OCI-LY1 (cell line): ENCODE measurements at regions not wholly inside any gene's neighbourhood (a gene's known extent, or its start where the extent isn't known, plus 50 kb on each side); places are given as distances from the start of the nearest gene placed in this dataset.

Experiments used
- H2AFZ ChIP-seq: fragments of 200-600 bp; sonication (generic), shearing (Covaris generic); 2 replicates; pipeline ENCODE4 v1.6.0; 2014; ENCODE audit warnings: antibody characterized with exemption, mild to moderate bottlenecking, low read length
- H3F3A ChIP-seq: fragments of 200-600 bp; sonication (generic), shearing (Covaris generic); 2 replicates; pipeline ENCODE4 v1.6.0; 2014; ENCODE audit warnings: mild to moderate bottlenecking, antibody characterized with exemption, low read length, moderate library complexity; ENCODE audit not compliant: insufficient read depth
- H3K27ac ChIP-seq: fragments of 200-600 bp; sonication (generic); 2 replicates; pipeline ENCODE4 v1.5.1; 2014; ENCODE audit warnings: low read length, mixed run types, mild to moderate bottlenecking, low read depth; ENCODE audit not compliant: poor library complexity, severe bottlenecking
- H3K27me3 ChIP-seq: fragments of 200-600 bp; sonication (generic); 2 replicates; pipeline ENCODE4 v1.6.0; 2014; ENCODE audit warnings: antibody characterized with exemption, mild to moderate bottlenecking, low read length, moderate library complexity; ENCODE audit not compliant: insufficient read depth
- H3K36me3 ChIP-seq: fragments of 200-600 bp; sonication (generic); 2 replicates; pipeline ENCODE4 v1.6.1; 2014; ENCODE audit warnings: mild to moderate bottlenecking, antibody characterized with exemption, low read length, moderate library complexity, mixed read lengths; ENCODE audit not compliant: insufficient read depth
- H3K4me1 ChIP-seq: fragments of 200-600 bp; sonication (generic); 2 replicates; pipeline ENCODE4 v1.5.1; 2014; ENCODE audit warnings: mild to moderate bottlenecking, low read length, moderate library complexity; ENCODE audit not compliant: insufficient read depth, severe bottlenecking
- H3K4me2 ChIP-seq: fragments of 200-600 bp; sonication (generic), shearing (Covaris generic); 2 replicates; pipeline ENCODE4 v1.6.1; 2014; ENCODE audit warnings: low read length
- H3K4me3 ChIP-seq: fragments of 200-600 bp; sonication (generic); 2 replicates; pipeline ENCODE4 v1.5.1; 2014; ENCODE audit warnings: low read length, low read depth, mild to moderate bottlenecking, mixed read lengths; ENCODE audit not compliant: poor library complexity, severe bottlenecking
- H3K79me2 ChIP-seq: fragments of 200-600 bp; shearing (Covaris generic); 2 replicates; pipeline ENCODE4 v1.6.1; 2016; ENCODE audit warnings: mixed run types, low read length, mixed read lengths; ENCODE audit not compliant: insufficient read depth
- H3K9ac ChIP-seq: fragments of 200-600 bp; sonication (generic), shearing (Covaris generic); 2 replicates; pipeline ENCODE4 v1.6.1; 2014; ENCODE audit warnings: mild to moderate bottlenecking, low read length, mixed read lengths
- H3K9me2 ChIP-seq: fragments of 200-600 bp; sonication (generic), shearing (Covaris generic); 2 replicates; pipeline ENCODE4 v1.6.1; 2014; ENCODE audit warnings: low read depth, mild to moderate bottlenecking, low read length, mixed read lengths
- H3K9me3 ChIP-seq: fragments of 200-600 bp; shearing (Covaris generic); 2 replicates; pipeline ENCODE4 v1.6.1; 2014; ENCODE audit warnings: low read length, mixed read lengths
- H4K20me1 ChIP-seq: fragments of 200-600 bp; sonication (generic), shearing (Covaris generic); 2 replicates; pipeline ENCODE4 v1.6.0; 2016; ENCODE audit warnings: mild to moderate bottlenecking, low read length; ENCODE audit not compliant: insufficient read depth
- CTCF ChIP-seq: fragments of 200-600 bp; sonication (generic), shearing (Covaris generic); IDR thresholded peaks from 2 replicates; pipeline ENCODE4 v1.5.1; 2017; ENCODE audit warnings: mild to moderate bottlenecking, antibody characterized with exemption, low read length, moderate library complexity, mixed read lengths
- EZH2 ChIP-seq: fragments of 200-600 bp; sonication (generic), shearing (Covaris generic); IDR thresholded peaks from 2 replicates; pipeline ENCODE4 v1.8.0; 2017; ENCODE audit warnings: borderline replicate concordance, mixed run types, mild to moderate bottlenecking, antibody characterized with exemption, low read length, moderate library complexity, mixed read lengths

GRCh38 chr12:61365001-61365400, 895.2 kb upstream of the USP15 start:
- H3K9me3 ChIP-seq, result no peaks in the 10 kb centered on the region
- H3K9me2 ChIP-seq, result no peaks in the 10 kb centered on the region
- no peaks in the 10 kb centered on the region for H3K79me2 ChIP-seq
- H3F3A ChIP-seq, result no peaks in the 10 kb centered on the region
- no peaks in the 10 kb centered on the region for H3K4me1 ChIP-seq
- TF ChIP-seq CTCF, result no peak
- TF ChIP-seq EZH2, result no peak
- H3K4me2 ChIP-seq, result no peak overlapping the region
- no peak overlapping the region for H2AFZ ChIP-seq
- H3K36me3 ChIP-seq, result no peaks in the 10 kb centered on the region
- H3K9ac ChIP-seq, result no peak overlapping the region
- H3K27ac ChIP-seq, result no peak overlapping the region
- H4K20me1 ChIP-seq, result no peaks in the 10 kb centered on the region
- no peaks in the 10 kb centered on the region for H3K27me3 ChIP-seq
- no peak overlapping the region for H3K4me3 ChIP-seq

- TF ChIP-seq CTCF (no peak), EZH2 (no peak)
- Histone ChIP-seq H3K79me2 (no peaks in the 10 kb centered on the region), H3K27ac (no peak overlapping the region), H4K20me1 (no peaks in the 10 kb centered on the region), H3F3A (no peaks in the 10 kb centered on the region), H3K9me3 (no peaks in the 10 kb centered on the region), H3K4me1 (no peaks in the 10 kb centered on the region), H3K27me3 (no peaks in the 10 kb centered on the region), H3K4me3 (no peak overlapping the region), H3K36me3 (no peaks in the 10 kb centered on the region), H3K9ac (no peak overlapping the region), H2AFZ (no peak overlapping the region), H3K4me2 (no peak overlapping the region), H3K9me2 (no peaks in the 10 kb centered on the region)
Observed at GRCh38 chr12:61367281-61367785, 892.9 kb upstream of the USP15 start.

DNA sequence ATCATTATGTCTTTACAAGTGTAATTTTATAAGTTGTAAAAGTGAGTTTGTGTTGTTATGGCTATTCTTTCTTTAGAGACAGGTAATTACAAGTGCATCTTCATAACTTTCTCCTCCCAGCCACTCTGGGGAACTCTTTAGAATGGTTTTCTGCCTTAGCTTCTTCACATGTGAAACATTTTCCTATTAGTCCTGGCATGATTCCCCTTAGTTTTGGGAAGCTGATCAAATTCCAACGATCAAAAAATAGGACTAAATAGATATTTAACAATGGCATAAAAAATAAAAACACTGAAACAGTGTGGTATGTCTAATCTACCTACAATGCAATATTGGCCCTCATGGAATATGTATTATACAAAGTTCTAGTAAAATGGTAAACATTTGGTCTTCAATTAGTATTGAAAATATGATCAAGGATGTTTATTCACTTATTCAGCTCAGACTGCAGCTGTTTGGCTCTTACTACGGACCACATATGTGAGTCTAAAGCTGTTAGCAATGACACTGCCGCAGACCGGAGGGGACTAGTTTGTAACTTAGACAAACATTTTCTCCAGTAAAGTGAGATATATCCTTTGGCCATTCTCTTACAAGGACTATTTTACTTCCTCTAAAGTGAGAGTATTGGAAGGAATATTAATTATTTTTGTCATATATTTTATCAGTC, 890.8 kb upstream of the USP15 start:
- no peak overlapping the region for H3K4me3 ChIP-seq
- no peaks in the 10 kb centered on the region for H3K27me3 ChIP-seq
- H2AFZ ChIP-seq, result no peak overlapping the region
- TF ChIP-seq CTCF (no peak), EZH2 (no peak)
- no peaks in the 10 kb centered on the region for H3K79me2 ChIP-seq
- H3K9ac ChIP-seq, result no peak overlapping the region
- H3K9me3 ChIP-seq, result no peaks in the 10 kb centered on the region
- no peaks in the 10 kb centered on the region for H3K9me2 ChIP-seq
- no peaks in the 10 kb centered on the region for H4K20me1 ChIP-seq
- no peak overlapping the region for H3K27ac ChIP-seq
- H3F3A ChIP-seq, result no peaks in the 10 kb centered on the region
- no peaks in the 10 kb centered on the region for H3K4me1 ChIP-seq
- no peaks in the 10 kb centered on the region for H3K36me3 ChIP-seq
- no peak overlapping the region for H3K4me2 ChIP-seq
